Esophagus squamous epithelium (tissue), 4 donors: ENCODE measurements at regions not wholly inside any gene's neighbourhood (a gene's known extent, or its start where the extent isn't known, plus 50 kb on each side); places are given as distances from the start of the nearest gene placed in this dataset.

Source experiments
- POLR2A ChIP-seq, 4 donors: fragments of 450-650 bp; IDR thresholded peaks; one replicate each; pipeline ENCODE4 v1.6.1; 2017; ENCODE audit warnings: antibody characterized with exemption in 4 of 4, mild to moderate bottlenecking in 4 of 4, moderate library complexity in 3 of 4
- TF ChIP-seq, protein P1 (sequence below), 6 experiments: fragments of 450-650 bp in 4 of 6; fragments of 200-600 bp in 2 of 6; sonication (generic) in 2 of 6; IDR thresholded peaks; one replicate each; pipeline ENCODE4 v1.5.1; 2016 to 2019; ENCODE audit warnings: antibody characterized with exemption in 6 of 6, mild to moderate bottlenecking in 4 of 6, moderate library complexity in 4 of 6

DNA sequence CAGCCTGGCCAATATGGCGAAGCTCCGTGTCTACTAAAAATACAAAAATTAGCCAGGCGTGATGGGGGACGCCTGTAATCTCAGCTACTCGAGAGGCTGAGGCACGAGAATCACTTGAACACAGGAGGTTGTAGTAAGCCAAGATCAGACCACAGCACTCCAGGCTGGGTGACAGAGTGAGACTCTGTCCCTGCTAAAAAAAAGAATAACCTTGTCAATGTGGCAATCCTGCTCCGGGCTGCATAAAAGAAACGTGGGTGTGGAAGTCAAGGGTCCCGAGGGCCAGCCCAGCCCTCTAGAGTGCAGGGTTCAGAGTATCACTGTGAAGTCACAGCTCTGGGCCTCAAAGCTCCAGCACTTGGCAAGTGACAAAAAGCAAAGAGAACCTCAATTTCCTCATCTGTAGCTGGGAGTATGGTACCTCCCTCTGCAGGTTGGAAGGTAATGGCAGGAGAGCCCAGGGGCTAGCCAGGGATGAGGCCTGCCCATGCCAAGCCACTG, 73.5 kb upstream of the IQSEC1 start:
- TF ChIP-seq, protein P1, sequence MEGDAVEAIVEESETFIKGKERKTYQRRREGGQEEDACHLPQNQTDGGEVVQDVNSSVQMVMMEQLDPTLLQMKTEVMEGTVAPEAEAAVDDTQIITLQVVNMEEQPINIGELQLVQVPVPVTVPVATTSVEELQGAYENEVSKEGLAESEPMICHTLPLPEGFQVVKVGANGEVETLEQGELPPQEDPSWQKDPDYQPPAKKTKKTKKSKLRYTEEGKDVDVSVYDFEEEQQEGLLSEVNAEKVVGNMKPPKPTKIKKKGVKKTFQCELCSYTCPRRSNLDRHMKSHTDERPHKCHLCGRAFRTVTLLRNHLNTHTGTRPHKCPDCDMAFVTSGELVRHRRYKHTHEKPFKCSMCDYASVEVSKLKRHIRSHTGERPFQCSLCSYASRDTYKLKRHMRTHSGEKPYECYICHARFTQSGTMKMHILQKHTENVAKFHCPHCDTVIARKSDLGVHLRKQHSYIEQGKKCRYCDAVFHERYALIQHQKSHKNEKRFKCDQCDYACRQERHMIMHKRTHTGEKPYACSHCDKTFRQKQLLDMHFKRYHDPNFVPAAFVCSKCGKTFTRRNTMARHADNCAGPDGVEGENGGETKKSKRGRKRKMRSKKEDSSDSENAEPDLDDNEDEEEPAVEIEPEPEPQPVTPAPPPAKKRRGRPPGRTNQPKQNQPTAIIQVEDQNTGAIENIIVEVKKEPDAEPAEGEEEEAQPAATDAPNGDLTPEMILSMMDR (IDR thresholded peaks at IDR 0.05), result no peak
- TF ChIP-seq POLR2A (IDR thresholded peaks at IDR 0.05), result no peak
